Naive thymus-derived CD4-positive, alpha-beta T cell (primary cell): ENCODE measurements at regions not wholly inside any gene's neighbourhood (a gene's known extent, or its start where the extent isn't known, plus 50 kb on each side); places are given as distances from the start of the nearest gene placed in this dataset.

Experiments used
- ATAC-seq: fragments of 150-1000 bp; cut with Tn5 transposase; 2 replicates; pipeline ENCODE4 v1.10.0; 2021; ENCODE audit warnings: mild to moderate bottlenecking, moderate library complexity
- CTCF ChIA-PET: fragments of 350-600 bp; sonication (Branson Sonifier 250); formaldehyde crosslinking; loops from one replicate; lab custom pipeline; 2021; ENCODE audit warnings: antibody characterized with exemption; lab: Charles Lee
- POLR2A ChIA-PET: fragments of 350-600 bp; sonication (Branson Sonifier 250); formaldehyde crosslinking; loops from one replicate; lab custom pipeline; 2021; ENCODE audit warnings: antibody characterized with exemption, inconsistent platforms; lab: Charles Lee
- DNase-seq, 9 donors: peaks; one replicate each; pipeline versions ENCODE4 v3.0.0 to v3.0.0-alpha.2; 2020 to 2022; ENCODE audit warnings: mixed read lengths in 1 of 9
- H3K27ac ChIP-seq: one replicate; pipeline ENCODE4 v1.7.0; 2013; ENCODE audit warnings: mild to moderate bottlenecking, low read depth, low read length, moderate library complexity
- H3K27me3 ChIP-seq, 2 donors: one replicate each; pipeline ENCODE4 v1.7.0; 2013; ENCODE audit warnings: low read length in 2 of 2, mild to moderate bottlenecking in 2 of 2, moderate library complexity in 2 of 2; ENCODE audit not compliant: control insufficient read depth in 2 of 2, insufficient read depth in 2 of 2
- H3K36me3 ChIP-seq, 3 experiments: 1 replicate in 2 of 3; 2 replicates in 1 of 3; pipeline ENCODE4 v1.7.0; 2013; ENCODE audit warnings: low read length in 3 of 3, mild to moderate bottlenecking in 3 of 3, moderate library complexity in 1 of 3; ENCODE audit not compliant: insufficient read depth in 3 of 3, control insufficient read depth in 2 of 3
- H3K4me1 ChIP-seq, 2 donors: one replicate each; pipeline ENCODE4 v1.7.0; 2013; ENCODE audit warnings: low read length in 2 of 2, mild to moderate bottlenecking in 2 of 2, moderate library complexity in 1 of 2; ENCODE audit not compliant: control insufficient read depth in 2 of 2, insufficient read depth in 2 of 2
- H3K4me3 ChIP-seq: 2 replicates; pipeline ENCODE4 v1.7.0; 2013; ENCODE audit warnings: mild to moderate bottlenecking, low read length
- H3K9me3 ChIP-seq, 3 experiments: 1 replicate in 2 of 3; 2 replicates in 1 of 3; pipeline ENCODE4 v1.7.0; 2013; ENCODE audit warnings: low read length in 3 of 3; ENCODE audit not compliant: control insufficient read depth in 2 of 3
- H3K27ac Mint-ChIP-seq, 9 donors: one replicate each; pipeline ENCODE4 v1.8.0; 2020 to 2022; ENCODE audit warnings: mixed read lengths in 9 of 9, mild to moderate bottlenecking in 8 of 9, moderate library complexity in 5 of 9, inconsistent platforms in 2 of 9
- H3K27me3 Mint-ChIP-seq, 5 donors: one replicate each; pipeline ENCODE4 v1.8.0; 2021 to 2022; ENCODE audit warnings: mixed read lengths in 5 of 5, mild to moderate bottlenecking in 1 of 5
- H3K36me3 Mint-ChIP-seq, 5 donors: one replicate each; pipeline ENCODE4 v1.8.0; 2020 to 2022; ENCODE audit warnings: mixed read lengths in 5 of 5, mild to moderate bottlenecking in 3 of 5, inconsistent platforms in 1 of 5
- H3K4me1 Mint-ChIP-seq, 7 donors: one replicate each; pipeline ENCODE4 v1.8.0; 2020 to 2022; ENCODE audit warnings: mixed read lengths in 7 of 7, mild to moderate bottlenecking in 3 of 7, inconsistent platforms in 1 of 7
- H3K4me3 Mint-ChIP-seq, 10 donors: one replicate each; pipeline ENCODE4 v1.8.0; 2020 to 2022; ENCODE audit warnings: mild to moderate bottlenecking in 10 of 10, mixed read lengths in 10 of 10, moderate library complexity in 6 of 10, inconsistent platforms in 2 of 10
- H3K9me3 Mint-ChIP-seq, 11 donors: one replicate each; pipeline ENCODE4 v1.8.0; 2020 to 2022; ENCODE audit warnings: mixed read lengths in 11 of 11, mild to moderate bottlenecking in 4 of 11, inconsistent platforms in 1 of 11, moderate library complexity in 1 of 11
- intact Hi-C, 2 donors: fragments of 100-400 bp; cut with micrococcal nuclease; formaldehyde crosslinking; loops; one replicate each; pipeline ENCODE4 v1.15.1; 2023

DNA sequence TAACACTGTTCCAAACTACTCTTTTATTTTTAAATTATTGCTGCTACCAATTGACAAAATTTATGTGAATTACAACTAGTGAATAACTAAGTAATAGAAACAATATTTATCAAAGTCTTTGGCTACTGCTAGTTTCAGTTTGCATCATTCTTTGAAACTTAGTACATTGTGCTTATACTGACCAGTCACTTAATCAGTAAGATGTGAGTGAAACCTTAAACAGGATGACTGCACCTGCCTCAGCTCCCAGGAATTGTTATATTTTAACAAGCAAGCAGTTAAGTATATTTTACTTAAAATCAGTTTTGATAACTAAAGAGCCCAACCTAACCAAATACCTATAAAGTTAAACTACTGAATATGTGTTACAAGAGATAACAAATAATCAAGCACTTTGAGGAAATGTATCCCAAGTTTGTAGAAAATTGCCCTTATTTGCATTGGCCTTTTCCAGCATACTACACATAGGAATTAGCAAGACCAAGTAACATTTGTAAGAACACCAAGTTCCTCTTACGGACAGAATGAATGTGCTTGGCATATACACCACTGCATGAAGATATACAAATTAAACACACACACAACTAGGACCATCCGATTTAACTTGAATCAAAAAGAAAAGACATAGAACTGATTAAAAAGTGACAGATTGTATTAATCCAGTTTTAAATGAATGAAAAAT, 545.5 kb upstream of the DAB2 start:
- no peaks in the 10 kb centered on the region for H3K27me3 ChIP-seq
- no peaks in the 10 kb centered on the region for H3K36me3 ChIP-seq
- Mint-ChIP-seq H3K36me3 (no peaks in the 10 kb centered on the region), H3K4me3 (no peak overlapping the region), H3K27me3 (peaks cover 3 to 15% (median 6%) of the 10 kb centered on the region in 5 donors), H3K4me1 (no peaks in the 10 kb centered on the region), H3K9me3 (peaks cover 0 to 2% (median 0%) of the 10 kb centered on the region in 11 donors), H3K27ac (no peak overlapping the region)
- H3K9me3 ChIP-seq, result no peaks in the 10 kb centered on the region
- ATAC-seq (no peak), DNase-seq (no peak)
- CTCF ChIA-PET, result no interaction called here
- no peak overlapping the region for H3K27ac ChIP-seq
- no peak overlapping the region for H3K4me3 ChIP-seq
- no peaks in the 10 kb centered on the region for H3K4me1 ChIP-seq
- intact Hi-C loops, result no loop called here
- POLR2A ChIA-PET, result no interaction called here

DNA sequence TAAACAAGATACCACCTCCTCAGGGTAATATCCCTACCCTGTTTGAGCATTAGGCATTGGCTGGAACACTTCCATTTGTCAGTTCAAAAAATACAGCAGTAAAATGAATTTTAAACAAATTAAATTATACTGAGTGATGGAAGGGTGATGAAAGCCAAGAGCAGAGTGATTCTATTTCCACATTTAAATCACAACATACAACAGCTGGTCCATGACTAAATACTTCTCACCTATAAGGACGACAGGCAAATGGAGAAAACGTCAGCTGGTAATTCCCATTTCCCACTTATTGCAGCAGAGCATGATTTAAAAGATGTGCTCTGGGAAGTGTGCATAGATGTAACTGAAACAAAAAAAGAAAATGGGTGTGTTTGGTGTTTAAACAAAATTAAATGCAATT, 543.6 kb upstream of the DAB2 start:
- ATAC-seq, result no peak
- H3K4me3 ChIP-seq, result no peak overlapping the region
- Mint-ChIP-seq H3K27me3 (peaks cover 3 to 15% (median 7%) of the 10 kb centered on the region in 5 donors), H3K36me3 (no peaks in the 10 kb centered on the region), H3K9me3 (no peaks in the 10 kb centered on the region), H3K4me1 (no peaks in the 10 kb centered on the region), H3K27ac (no peak overlapping the region), H3K4me3 (no peak overlapping the region)
- intact Hi-C loops, result no loop called here
- no peaks in the 10 kb centered on the region for H3K4me1 ChIP-seq
- CTCF ChIA-PET, result no interaction called here
- H3K27me3 ChIP-seq, result no peaks in the 10 kb centered on the region
- DNase-seq, result no peak
- no peaks in the 10 kb centered on the region for H3K9me3 ChIP-seq
- POLR2A ChIA-PET, result no interaction called here
- H3K36me3 ChIP-seq, result no peaks in the 10 kb centered on the region
- no peak overlapping the region for H3K27ac ChIP-seq

DNA sequence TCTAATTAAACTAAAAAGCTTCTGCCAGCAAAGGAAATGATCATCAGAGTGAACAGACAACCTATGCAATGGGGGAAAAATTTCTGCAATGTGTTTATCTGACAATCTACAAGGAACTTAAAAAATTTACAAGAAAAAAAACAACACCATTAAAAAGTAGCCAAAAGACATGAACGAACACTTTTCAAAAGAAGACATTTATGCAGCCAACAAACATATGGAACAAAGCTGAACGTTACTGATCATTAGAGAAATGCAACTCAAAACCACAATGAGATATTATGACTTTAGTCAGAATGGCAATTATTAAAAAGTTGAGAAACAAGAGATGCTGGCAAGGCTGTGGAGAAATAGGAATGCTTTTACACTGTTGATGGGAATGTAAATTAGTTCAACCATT, 530.4 kb upstream of the DAB2 start:
- no peak overlapping the region for H3K4me3 Mint-ChIP-seq
- H3K36me3 ChIP-seq, result no peaks in the 10 kb centered on the region
- no peak overlapping the region for H3K27ac ChIP-seq
- peaks cover 0 to 7% (median 0%) of the 10 kb centered on the region in 11 donors for H3K9me3 Mint-ChIP-seq
- no peaks in the 10 kb centered on the region for H3K27me3 ChIP-seq
- intact Hi-C loops, result no loop called here
- no peak overlapping the region for H3K4me3 ChIP-seq
- no peaks in the 10 kb centered on the region for H3K4me1 ChIP-seq
- peaks cover 0 to 8% (median 0%) of the 10 kb centered on the region in 5 donors for H3K36me3 Mint-ChIP-seq
- H3K9me3 ChIP-seq, result no peaks in the 10 kb centered on the region
- DNase-seq, result no peak
- H3K27me3 Mint-ChIP-seq, result no peaks in the 10 kb centered on the region
- H3K4me1 Mint-ChIP-seq, result no peaks in the 10 kb centered on the region
- ATAC-seq, result no peak
- H3K27ac Mint-ChIP-seq, result no peak overlapping the region
- ChIA-PET CTCF (no interaction called here), POLR2A (no interaction called here)

DNA sequence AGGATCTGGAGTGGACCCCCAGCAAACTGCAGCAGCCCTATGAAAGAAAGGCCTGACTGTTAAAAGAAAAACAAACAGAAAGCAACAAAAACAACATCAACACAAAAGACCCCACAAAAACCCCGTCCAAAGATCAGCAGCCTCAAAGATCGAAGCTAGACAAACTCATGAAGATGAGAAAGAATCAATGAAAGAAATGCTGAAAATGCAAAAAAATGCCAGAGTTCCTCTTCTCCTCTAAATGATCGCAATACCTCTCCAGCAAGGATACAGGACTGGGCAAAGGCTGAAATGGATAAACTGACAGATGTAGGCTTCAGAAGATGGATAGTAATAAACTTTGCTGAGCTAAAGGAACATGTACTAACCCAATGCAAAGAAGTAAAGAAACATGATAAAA, 526.3 kb upstream of the DAB2 start:
- no peak overlapping the region for H3K27ac ChIP-seq
- intact Hi-C loops, result no loop called here
- Mint-ChIP-seq H3K9me3 (peaks cover 0 to 7% (median 0%) of the 10 kb centered on the region in 11 donors), H3K4me1 (peaks cover 0 to 4% (median 0%) of the 10 kb centered on the region in 7 donors), H3K27ac (no peak overlapping the region), H3K4me3 (no peak overlapping the region), H3K27me3 (no peaks in the 10 kb centered on the region), H3K36me3 (peaks cover 0 to 8% (median 0%) of the 10 kb centered on the region in 5 donors)
- POLR2A ChIA-PET, result no interaction called here
- CTCF ChIA-PET, result interaction anchor here (2.2 kb wide), 1 partner anchor 734 kb away, joined by 5 read pairs; no protein-coding TSS in a partner anchor
- no peaks in the 10 kb centered on the region for H3K4me1 ChIP-seq
- ATAC-seq (no peak), DNase-seq (no peak)
- no peaks in the 10 kb centered on the region for H3K9me3 ChIP-seq
- H3K4me3 ChIP-seq, result no peak overlapping the region
- no peaks in the 10 kb centered on the region for H3K27me3 ChIP-seq
- H3K36me3 ChIP-seq, result no peaks in the 10 kb centered on the region

DNA sequence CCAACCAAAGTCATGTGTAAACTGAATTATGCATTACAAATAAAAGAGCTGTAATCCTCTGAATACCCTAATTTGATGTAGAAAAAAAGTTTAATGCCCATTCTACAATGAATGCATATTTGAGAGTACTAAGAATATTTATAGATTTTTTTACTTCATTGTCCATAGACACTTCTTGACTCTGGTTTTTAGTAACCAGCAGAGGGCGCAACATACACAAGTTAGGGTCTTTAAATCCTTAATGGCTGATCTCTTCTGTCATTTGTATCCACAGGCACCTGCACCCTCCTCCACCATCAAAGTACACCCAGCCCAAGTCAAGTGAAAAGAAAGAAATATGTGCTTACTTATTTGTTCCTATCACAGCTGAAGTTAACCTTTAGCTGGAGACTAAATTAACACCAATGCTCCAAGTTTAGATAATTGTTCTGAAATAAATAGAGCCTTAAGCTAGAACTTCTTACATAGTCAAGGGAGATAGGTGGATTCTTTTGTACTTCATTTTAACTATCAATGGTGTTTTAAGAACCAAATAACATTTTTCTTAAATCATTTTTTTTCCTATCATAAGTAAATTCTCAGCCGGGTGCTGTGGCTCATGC, 524.2 kb upstream of the DAB2 start:
- Histone ChIP-seq H3K4me3 (no peak overlapping the region), H3K4me1 (no peaks in the 10 kb centered on the region), H3K27me3 (no peaks in the 10 kb centered on the region), H3K9me3 (no peaks in the 10 kb centered on the region), H3K36me3 (no peaks in the 10 kb centered on the region), H3K27ac (no peak overlapping the region)
- peak in 8 of 9 donors; percentile 30 to 74 (median 63) for DNase-seq
- ChIA-PET POLR2A (no interaction called here), CTCF (interaction anchor here (0.6 to 3.1 kb wide), 12 partner anchors 444 to 789 kb away, joined by 3 to 33 read pairs (median 4); no protein-coding TSS in a partner anchor)
- H3K27ac Mint-ChIP-seq, result no peak overlapping the region
- H3K27me3 Mint-ChIP-seq, result no peaks in the 10 kb centered on the region
- H3K9me3 Mint-ChIP-seq, result peaks cover 0 to 7% (median 0%) of the 10 kb centered on the region in 11 donors
- H3K4me3 Mint-ChIP-seq, result no peak overlapping the region
- H3K4me1 Mint-ChIP-seq, result peaks cover 0 to 4% (median 0%) of the 10 kb centered on the region in 7 donors
- peak; percentile 91 for ATAC-seq
- H3K36me3 Mint-ChIP-seq, result peaks cover 0 to 8% (median 0%) of the 10 kb centered on the region in 5 donors
- intact Hi-C loops, result loop anchor here (1.0 to 10.0 kb wide), 15 partner anchors 216 to 930 kb away; partner anchors contain the start of gene TTC33 (in 1 of the 2)

DNA sequence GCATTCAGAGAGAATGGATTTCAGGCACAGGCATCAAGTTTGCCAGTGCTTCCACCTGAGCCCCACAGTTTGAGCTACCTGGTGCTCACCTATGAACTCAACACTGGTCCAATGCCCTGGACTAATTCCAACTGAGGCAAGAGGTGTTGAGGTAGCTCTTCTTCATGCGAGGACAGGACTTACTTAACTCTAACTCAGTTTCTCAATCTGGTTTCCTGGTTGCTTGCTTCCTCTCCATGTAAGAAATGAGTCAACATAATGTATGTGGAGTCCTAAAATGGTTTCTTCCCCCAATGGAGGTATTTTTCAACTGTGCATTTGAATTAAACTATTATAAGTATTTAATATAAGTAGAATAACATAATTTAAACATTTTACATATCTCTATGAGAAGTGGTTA, 523.6 kb upstream of the DAB2 start:
- DNase-seq, result no peak
- CTCF ChIA-PET, result interaction anchor here (0.5 to 3.1 kb wide), 10 partner anchors 375 to 790 kb away, joined by 3 to 33 read pairs (median 3); no protein-coding TSS in a partner anchor
- intact Hi-C loops, result loop anchor here (2.0 to 10.0 kb wide), 8 partner anchors 216 to 804 kb away; no protein-coding TSS in a partner anchor
- POLR2A ChIA-PET, result no interaction called here
- H3K36me3 Mint-ChIP-seq, result peaks cover 0 to 8% (median 0%) of the 10 kb centered on the region in 5 donors
- peaks cover 0 to 4% (median 0%) of the 10 kb centered on the region in 7 donors for H3K4me1 Mint-ChIP-seq
- no peak overlapping the region for H3K27ac ChIP-seq
- no peaks in the 10 kb centered on the region for H3K36me3 ChIP-seq
- no peak overlapping the region for H3K4me3 Mint-ChIP-seq
- no peaks in the 10 kb centered on the region for H3K27me3 Mint-ChIP-seq
- no peaks in the 10 kb centered on the region for H3K27me3 ChIP-seq
- no peak overlapping the region for H3K4me3 ChIP-seq
- no peak overlapping the region for H3K27ac Mint-ChIP-seq
- no peak for ATAC-seq
- H3K9me3 Mint-ChIP-seq, result peaks cover 0 to 7% (median 0%) of the 10 kb centered on the region in 11 donors
- H3K9me3 ChIP-seq, result no peaks in the 10 kb centered on the region
- no peaks in the 10 kb centered on the region for H3K4me1 ChIP-seq
